ENCODE measurements at regions not wholly inside any gene's neighbourhood (a gene's known extent, or its start where the extent isn't known, plus 50 kb on each side); places are given as distances from the start of the nearest gene placed in this dataset.

DNA sequence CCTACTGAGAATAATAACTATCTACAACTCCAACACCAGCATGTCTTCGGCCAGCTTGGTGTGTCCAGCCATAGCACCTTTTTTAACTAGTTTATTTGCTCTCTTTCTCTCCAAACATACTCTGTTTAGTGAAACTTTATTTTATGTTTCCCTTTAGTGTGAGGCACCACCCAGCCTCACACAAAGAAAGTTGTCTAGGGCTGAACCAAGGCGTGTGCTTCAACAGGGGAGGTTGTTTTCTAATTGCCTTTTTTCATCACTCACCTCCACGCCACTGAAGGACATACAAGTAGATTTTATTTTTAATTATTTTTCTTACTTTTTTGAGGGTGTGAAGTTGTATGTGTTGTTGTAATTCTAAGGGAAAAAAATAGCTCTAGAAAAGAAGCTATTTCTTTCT is 125.6 kb upstream of the MARCKS start:
- DNase-seq (ENCODE audit: low spot score) = no peak
- TF ChIP-seq, protein P1, sequence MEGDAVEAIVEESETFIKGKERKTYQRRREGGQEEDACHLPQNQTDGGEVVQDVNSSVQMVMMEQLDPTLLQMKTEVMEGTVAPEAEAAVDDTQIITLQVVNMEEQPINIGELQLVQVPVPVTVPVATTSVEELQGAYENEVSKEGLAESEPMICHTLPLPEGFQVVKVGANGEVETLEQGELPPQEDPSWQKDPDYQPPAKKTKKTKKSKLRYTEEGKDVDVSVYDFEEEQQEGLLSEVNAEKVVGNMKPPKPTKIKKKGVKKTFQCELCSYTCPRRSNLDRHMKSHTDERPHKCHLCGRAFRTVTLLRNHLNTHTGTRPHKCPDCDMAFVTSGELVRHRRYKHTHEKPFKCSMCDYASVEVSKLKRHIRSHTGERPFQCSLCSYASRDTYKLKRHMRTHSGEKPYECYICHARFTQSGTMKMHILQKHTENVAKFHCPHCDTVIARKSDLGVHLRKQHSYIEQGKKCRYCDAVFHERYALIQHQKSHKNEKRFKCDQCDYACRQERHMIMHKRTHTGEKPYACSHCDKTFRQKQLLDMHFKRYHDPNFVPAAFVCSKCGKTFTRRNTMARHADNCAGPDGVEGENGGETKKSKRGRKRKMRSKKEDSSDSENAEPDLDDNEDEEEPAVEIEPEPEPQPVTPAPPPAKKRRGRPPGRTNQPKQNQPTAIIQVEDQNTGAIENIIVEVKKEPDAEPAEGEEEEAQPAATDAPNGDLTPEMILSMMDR (IDR thresholded peaks at IDR 0.05) = no peak
- no peak for ATAC-seq (ENCODE audit: low FRiP score)

DNA sequence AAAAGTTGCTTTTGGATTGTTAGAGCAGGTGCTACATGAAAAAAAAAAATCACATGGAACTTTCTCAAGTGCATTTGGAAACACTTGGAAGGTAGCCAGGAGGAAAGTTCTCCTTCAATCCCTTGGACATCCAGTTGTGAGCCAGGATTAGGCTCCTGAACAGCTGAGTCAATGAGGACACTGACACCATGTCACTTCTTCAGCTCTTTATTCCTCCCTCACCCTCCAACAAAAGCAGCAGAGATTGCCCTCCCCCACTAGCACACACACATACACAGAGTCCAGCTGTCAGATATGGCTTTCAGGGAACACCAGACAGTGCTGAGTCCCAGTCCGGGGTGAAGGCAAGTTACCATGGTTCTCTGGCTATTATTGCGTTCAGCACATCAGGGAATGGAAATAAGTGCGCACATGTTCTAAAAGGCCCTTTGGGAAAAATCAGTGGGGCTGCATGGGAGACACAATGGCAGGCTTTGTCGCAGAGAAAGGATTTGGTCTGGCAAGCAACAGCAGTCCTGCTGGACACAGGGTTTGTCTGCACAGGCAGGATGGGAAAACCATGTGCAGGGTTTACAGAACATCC is 124.7 kb upstream of the MARCKS start:
- TF ChIP-seq, protein P1 (IDR thresholded peaks at IDR 0.05) = no peak
- ATAC-seq (ENCODE audit: low FRiP score) (no peak), DNase-seq (ENCODE audit: low spot score) (no peak)

DNA sequence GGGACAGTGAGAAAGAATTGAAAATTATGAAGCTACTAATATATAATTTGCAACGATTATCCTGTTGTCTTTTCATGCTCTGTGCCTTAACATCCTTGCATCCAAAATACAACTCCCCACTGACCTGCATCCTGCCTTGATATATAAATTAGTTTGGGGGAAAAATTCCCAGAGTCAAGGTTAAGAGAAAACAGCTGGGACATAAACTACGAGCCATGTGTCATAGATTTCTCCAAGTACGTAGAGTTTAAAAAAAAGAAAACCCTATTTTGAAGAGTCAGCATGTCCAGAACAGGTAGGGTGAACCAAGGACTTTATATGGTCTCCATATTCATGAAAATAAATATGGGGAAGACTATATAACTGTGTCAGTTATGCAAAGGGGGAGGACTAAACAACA is 123.8 kb upstream of the MARCKS start:
- ATAC-seq (ENCODE audit: low FRiP score) = no peak
- DNase-seq (ENCODE audit: low spot score) = no peak
- TF ChIP-seq, protein P1 (IDR thresholded peaks at IDR 0.05) = no peak

DNA sequence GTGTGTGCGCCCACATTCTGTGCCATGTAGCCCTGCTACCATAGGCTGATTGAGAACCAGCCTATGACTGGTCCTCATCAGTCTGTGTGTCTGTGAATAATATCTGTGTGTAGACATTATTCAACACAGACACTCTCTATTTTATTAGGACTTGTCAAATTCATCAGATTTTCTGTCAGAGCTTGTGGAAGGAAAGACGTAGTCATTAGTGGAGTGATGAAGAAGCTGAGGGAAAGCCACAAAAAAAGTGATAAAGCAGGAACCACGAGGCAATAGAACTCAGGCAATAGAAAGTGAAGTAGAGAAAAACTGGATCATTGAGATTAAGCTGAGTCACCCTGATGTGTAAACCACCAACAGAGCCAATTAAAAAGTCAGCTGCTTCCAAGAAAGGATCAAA is 122.2 kb upstream of the MARCKS start:
- TF ChIP-seq, protein P1 (IDR thresholded peaks at IDR 0.05) = no peak
- DNase-seq (ENCODE audit: low spot score) (no peak), ATAC-seq (ENCODE audit: low FRiP score) (no peak)

DNA sequence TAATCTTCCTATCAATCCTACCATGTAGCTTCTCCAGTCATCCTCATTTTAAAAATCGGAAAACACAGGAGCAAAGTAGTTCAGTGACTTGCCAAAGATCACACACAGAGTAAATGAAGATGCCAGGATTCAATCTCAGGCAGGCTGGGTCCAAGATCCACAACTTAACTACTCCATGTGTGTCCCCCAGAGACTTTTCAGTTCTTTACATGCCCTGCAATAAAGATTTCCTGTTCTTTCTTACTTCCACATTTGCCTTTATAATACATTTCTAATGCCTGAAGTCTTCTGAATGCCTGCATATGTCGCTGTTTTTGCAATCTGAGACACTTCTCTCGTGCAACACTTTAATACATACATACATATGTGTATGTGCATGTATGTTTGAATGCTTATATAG is 121.7 kb upstream of the MARCKS start:
- TF ChIP-seq, protein P1 (IDR thresholded peaks at IDR 0.05) = no peak
- ATAC-seq (ENCODE audit: low FRiP score) = no peak
- no peak for DNase-seq (ENCODE audit: low spot score)

DNA sequence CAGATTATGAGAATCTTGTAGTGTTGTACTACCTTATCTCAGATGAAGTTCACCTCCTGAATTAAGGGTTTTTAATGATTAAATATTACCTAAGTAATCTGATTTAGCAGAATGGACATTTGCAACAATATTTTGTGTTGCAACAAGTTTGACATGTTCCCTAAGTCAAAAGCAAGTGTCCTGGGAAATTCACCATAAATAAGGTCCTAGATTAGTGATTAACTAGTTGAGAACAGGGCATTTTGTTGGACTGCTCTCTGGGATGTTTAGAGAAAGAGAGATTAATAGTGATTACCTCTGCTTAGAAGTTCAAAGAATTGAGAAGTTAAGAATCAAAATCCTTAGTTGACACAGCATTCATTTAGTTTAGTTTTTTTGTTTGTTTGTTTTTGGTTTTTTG is 120.2 kb upstream of the MARCKS start:
- no peak for DNase-seq (ENCODE audit: low spot score)
- TF ChIP-seq, protein P1 (IDR thresholded peaks at IDR 0.05) = no peak
- no peak for ATAC-seq (ENCODE audit: low FRiP score)

DNA sequence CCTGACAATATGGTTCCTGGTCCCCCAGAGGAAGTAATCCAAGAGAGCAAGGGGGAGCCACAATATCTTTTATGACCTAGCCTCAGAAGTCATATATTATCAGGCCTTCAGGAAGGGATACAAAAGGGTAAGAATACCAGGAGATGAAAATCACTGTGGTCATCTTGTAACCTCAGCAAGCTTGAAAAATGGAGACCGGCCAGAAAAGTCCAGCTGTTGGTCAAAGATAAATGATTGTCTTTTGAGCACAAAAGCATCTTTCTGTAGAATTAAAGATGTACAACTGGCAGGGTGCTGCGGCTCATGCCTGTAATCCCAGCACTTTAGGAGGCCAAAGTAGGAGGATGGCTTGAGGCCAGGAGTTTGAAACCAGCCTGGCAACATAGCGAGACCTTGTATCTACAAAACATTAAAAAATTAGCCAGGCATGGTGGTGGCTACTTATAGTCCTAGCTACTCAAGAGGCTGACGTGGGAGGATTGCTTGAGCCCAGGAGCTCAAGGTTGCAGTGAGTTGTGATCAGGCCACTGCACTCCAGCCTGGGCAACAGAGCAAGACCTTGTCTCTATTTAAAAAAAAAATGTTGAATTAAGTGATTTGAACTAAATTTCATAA is 118.0 kb upstream of the MARCKS start:
- ATAC-seq (ENCODE audit: low FRiP score) (no peak), DNase-seq (ENCODE audit: low spot score) (no peak)
- TF ChIP-seq, protein P1 (IDR thresholded peaks at IDR 0.05) = no peak
